NOMO-1 (cell line): ENCODE measurements at regions not wholly inside any gene's neighbourhood (a gene's known extent, or its start where the extent isn't known, plus 50 kb on each side); places are given as distances from the start of the nearest gene placed in this dataset.

ENCODE experiments used
- DNase-seq, 2 experiments: peaks; one replicate each; lab custom pipeline; 2025; ENCODE audit not compliant: unreplicated experiment in 2 of 2; lab: John Stamatoyannopoulos, UW

DNA sequence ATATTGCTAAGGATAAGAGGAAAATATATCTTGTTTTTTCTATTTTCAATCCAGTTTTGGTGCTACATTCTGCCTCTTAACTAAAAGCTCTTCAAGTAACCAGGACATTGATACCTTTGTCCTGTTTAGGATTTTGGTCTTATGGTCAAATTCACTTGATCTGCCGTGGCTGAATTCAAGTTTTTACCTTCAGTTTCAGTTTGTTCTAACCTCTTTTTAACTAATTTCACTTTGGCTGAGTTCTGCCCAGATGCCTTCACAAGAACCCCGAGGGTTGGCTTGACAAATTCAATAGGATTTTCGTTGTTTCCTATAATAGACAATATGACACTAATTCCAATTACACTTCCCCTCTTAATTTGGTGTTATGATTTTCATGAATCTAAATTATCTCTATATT is 84.5 kb upstream of the C1orf21 start:
- DNase-seq: no peak

DNA sequence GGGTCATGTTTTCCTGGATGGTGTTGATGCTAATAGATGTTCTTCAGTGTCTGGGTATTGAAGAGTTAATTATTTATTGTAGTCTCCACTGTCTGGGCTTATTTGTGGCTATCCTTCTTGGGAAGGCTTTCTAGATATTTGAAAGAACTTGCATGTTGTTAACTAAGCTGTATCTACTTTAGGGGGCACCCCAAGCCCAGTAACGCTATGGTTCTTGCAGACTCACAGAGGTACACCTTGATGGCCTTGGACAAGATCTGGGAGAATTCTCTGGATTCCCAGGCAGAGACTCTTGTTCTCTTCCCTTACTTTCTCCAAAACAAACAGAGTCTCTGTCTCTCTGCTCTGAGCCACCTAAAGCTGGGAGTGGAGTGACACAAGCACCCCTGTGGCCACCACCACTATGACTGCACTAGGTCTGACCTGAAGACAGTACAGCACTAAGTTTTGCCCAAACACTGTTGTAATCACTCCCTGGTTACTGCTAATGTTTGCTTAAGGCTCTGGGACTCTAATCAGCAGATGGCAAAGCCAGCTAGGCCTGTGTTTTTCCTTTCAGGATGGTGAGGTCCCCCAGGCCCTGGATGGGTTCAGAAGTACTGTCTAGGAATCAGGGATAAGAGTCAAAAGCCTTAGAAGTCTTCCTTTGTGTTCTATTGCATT is 76.5 kb upstream of the C1orf21 start:
- no peak for DNase-seq

DNA sequence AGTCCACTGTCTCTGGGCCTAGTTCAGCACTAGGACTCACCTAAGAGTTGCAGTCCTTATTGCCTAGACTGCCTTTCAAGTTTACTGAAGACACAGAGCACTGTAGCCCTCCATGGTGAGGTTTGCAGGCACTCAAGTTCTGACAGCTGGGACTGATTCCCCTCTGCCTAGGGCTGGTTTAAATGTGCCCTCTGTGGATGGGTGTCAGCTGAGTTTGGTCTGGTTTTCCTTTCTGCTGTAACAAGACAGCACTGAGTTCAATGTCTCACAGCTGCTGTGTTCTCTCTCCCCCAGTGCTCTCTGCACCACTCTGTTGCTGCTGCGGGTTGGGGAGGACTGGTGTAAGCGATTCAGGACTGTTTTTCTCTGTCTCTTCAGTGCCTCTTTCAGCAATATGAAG is 75.2 kb upstream of the C1orf21 start:
- DNase-seq: no peak

DNA sequence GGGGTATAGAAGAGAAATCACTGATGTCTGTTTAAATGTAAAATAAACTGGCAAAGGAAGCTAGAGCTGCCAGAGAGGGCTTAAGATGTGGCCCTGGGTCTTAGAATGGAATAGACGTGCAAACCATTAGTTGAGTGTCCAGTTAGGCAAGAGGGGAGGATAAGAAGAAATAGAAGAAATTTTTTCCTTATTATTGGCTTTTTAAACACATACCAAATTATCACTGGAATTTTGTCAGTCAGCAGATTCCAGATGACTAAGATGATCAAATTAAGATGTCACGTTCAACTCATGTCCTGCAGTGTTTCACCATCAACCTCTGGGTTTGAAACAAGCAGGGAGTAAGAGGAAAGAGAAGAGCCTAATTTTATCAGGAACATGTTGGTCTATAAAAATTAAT is 71.6 kb upstream of the C1orf21 start:
- no peak for DNase-seq

DNA sequence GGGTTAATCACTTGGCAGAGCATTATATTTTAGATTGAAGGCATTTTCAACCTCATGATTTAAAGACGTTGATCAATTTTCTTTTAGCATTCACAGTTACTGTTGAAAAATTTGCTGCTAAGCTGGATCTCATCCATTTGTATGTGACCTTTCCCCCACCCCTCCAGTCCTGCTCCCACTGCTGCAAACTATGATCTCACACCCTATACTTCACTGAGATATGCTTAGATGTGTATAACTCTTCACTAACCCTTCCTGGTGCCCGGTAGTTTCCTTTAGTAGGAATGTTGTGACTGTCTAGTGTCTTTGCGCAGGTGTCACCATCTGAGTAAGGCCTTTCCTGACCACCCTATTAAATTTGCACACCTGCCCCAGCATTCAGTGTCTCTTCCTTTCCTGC is 67.0 kb upstream of the C1orf21 start:
- no peak for DNase-seq

DNA sequence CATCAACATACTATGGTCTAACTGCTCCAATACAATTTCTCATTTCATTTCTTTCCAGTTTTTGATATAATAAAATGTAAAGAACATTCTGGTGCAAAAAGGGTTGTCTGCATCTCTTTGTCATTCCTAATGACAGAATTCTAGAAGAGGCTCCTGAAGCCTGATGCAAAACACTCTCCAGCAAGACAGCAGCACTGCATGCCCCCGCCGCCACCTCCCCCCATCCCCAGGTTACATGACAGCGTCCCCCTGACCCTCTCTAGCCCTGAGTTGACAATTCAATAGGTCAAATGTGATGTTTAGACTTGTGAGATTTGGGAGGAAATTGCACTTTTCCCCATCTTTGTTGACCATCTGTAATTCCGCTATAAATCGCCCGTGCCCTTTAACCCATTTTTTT is 64.6 kb upstream of the C1orf21 start:
- no peak for DNase-seq

DNA sequence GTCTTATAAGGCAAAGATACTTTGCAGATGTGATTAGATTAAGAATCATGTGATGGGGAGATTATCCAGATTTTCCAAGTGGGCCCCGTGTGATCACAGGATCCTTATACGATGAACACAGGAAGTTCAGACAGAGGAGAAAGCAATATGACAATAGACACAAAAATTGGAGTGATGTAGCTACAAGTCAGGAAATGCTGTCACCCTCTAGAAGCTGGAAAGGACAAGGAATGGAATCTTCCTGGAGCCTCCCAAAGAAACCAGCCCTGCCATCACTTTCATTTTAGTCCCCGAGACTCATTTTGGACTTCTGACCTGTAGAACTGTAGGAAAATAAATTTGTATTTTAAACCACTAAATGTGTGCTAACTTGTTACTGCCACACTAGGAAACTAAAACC is 61.9 kb upstream of the C1orf21 start:
- no peak for DNase-seq

DNA sequence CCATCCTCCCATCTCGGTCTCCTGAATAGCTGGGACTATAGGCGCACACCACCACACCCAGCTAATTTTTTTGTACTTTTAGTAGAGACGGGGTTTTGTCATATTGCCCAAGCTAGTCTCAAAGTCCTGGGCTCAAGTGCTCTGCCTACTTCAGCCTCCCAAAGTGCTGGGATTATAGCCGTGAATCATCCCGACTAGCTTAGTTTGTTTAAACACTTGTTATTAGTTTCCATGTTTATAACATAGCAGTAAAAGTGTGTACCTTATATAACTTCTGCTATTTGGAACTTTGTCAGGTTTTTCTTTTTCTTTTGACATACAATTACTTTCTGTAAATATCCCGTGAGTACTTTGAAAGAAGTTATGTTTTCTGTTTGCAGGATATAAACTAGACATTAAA is 60.6 kb upstream of the C1orf21 start:
- no peak for DNase-seq

DNA sequence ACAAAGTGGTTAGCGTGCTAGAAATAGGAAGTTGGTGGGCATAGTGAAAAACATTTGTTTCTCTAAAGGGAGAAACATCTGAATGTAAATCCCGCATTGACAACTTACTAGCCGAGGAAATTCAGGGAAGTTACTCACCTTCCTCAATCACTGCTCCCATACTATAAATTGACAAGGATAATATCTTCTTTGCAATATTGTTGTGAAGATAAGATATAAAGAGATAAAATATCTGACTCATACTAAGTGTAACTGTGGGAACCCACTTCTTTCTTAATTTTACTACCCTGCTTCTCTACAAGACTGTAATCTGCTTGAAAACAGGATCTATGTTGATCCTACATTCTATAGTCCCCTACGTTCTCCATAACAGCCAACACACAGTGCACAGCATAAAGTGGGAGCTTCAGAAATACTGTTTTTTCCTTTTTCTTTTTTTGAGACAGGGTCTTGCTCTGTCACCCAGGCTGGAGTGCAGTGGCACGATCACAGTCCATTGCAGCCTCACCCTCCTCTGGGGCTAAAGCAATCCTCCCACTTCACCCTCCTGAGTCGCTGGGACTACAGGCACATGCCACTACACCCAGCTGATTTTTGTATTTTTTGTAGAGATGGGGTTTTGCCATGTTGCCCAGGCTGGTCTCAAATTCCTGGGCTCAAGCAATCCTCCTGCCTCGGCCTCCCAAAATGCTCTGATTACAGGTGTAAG is 57.4 kb upstream of the C1orf21 start:
- no peak for DNase-seq

DNA sequence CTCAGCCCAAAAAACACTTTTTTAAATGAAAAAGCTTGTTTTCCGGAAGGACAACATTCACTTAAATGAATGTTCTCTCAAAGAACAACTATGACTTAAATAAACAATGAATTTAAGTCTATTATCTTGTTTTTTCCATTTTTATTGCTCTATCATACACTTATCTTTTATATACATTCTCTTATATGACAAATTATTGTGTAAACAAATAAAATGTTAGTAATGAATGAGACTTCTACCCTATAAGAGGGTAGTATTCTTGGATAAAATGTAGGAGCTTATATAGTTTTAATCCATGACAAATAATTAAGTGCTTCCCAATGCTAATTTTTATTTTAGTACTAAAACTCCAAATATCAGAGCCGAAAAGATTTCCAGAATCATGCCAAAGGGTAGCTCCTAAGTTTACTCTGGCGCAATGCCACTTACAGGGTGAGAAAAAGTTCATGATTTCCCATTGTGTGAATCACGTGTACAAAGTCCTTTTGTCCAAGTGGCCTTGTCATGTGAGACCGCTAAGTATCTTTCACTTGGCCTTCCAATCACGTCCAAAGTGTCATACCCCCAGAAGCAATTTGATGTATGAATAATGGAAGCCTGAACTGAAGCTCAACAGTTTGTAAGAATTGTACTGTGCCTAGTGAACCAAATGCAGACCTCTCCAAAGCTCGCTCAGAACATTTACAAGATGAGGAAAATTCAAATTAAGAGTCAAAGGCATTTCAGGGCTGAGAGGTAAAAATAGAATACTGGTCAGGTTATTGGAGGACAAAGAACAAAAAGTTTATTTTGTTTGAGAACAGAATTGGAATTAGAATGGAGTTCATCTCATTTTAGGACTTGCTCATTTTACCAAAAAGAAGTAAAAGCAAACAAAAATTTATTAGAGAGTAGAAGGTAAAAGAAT is 56.6 kb upstream of the C1orf21 start:
- DNase-seq: no peak

DNA sequence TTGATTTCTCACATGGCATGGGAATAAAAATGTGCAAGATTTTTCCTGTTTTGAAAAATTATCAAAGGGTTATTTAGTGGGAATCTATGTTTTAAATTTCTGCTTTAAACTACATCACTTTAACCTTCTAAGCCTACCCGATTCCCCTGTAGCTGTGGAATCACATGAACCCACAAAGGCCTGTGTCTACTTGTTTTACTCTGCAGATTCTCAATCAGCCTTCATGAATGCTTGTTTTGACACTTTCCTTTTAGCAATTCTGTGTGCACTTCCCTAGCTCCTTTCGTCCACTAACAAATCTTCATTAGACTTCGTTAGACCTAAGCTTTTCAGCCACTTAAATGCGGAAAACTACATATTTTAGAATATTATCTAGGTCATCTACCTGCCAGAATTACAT is 56.0 kb upstream of the C1orf21 start:
- DNase-seq: no peak
